ENCODE measurements at regions not wholly inside any gene's neighbourhood (a gene's known extent, or its start where the extent isn't known, plus 50 kb on each side); places are given as distances from the start of the nearest gene placed in this dataset.
"Not testable (repeated sequence)": the region's sequence is repeated elsewhere in the genome, so short reads cannot be mapped to it uniquely, and the experiment has no call there.

DNA sequence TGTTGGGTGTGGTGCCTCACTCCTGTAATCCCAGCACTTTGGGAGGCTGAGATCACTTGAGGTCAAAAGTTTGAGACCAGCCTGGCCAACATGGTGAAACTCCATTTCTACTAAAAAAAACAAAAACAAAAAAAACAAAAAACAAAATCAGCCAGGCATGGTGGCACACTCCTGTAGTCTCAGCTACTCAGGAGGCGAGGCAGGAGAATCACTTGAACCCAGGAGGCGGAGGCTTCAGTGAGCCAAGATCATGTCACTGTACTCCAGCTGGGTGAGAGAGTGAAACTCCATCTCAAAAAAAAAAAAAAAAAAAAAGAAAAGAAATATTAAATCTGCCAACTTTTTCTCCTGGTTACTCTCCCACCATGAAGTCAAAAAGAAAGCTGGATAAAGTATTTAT, 107.5 kb upstream of the SYNCRIP start:
- POLR2A ChIA-PET; H3K27me3 Mint-ChIP-seq; intact Hi-C loops (cut with micrococcal nuclease); CTCF ChIA-PET; H3K9me3 Mint-ChIP-seq; H3K27ac Mint-ChIP-seq; DNase-seq; H3K4me1 Mint-ChIP-seq (ENCODE audit: low read depth); H3K36me3 Mint-ChIP-seq; H3K4me3 Mint-ChIP-seq: not testable (repeated sequence)

DNA sequence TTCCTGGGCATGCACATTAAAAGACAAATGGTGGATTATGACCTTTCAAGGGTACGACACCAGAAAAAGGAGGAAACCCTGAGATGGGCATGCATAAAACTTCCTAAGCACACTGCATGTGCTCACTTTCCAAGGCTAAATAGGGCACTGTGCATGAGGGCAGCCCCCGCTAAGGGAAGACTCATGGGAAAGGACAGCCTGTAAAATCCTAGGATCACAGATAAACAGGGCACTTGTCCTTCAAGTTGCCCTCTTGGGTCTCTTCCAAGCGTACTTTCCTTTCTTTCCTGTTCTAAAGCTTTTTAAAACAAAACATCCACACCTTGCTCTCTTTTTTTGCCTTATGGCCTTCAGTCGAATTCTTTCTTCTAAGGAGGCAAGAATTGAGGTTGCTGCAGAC, 106.5 kb upstream of the SYNCRIP start:
- peaks cover 9% of the 10 kb centered on the region for H3K27me3 Mint-ChIP-seq
- intact Hi-C loops (cut with micrococcal nuclease): no loop called here
- H3K4me3 Mint-ChIP-seq: no peak overlapping the region
- ChIA-PET POLR2A (no interaction called here), CTCF (no interaction called here)
- no peak overlapping the region for H3K27ac Mint-ChIP-seq
- H3K36me3 Mint-ChIP-seq: no peaks in the 10 kb centered on the region
- H3K9me3 Mint-ChIP-seq: no peaks in the 10 kb centered on the region
- H3K4me1 Mint-ChIP-seq (ENCODE audit: low read depth): no peaks in the 10 kb centered on the region
- DNase-seq: no peak

DNA sequence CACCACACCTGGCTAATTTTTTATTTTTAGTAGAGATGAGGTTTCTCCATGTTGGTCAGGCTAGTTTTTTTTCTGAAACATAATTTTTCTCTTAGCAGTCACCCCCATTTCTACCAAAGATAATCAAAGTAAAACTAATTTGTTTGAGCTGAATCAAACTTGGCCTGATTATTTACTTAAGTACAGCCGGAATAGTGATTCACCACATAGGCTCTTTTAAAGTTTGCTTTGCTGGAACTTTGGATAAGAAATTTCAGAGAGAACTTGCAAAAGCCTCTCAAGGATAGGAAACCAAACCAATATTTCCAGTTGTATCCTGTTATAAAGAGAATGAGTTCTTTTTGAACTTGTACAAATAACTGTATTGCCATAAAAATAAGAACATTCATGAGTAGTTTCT, 105.0 kb upstream of the SYNCRIP start:
- no peak overlapping the region for H3K4me3 Mint-ChIP-seq
- ChIA-PET CTCF (no interaction called here), POLR2A (no interaction called here)
- peaks cover 9% of the 10 kb centered on the region for H3K27me3 Mint-ChIP-seq
- H3K27ac Mint-ChIP-seq: no peak overlapping the region
- intact Hi-C loops (cut with micrococcal nuclease): no loop called here
- no peaks in the 10 kb centered on the region for H3K9me3 Mint-ChIP-seq
- no peaks in the 10 kb centered on the region for H3K36me3 Mint-ChIP-seq
- H3K4me1 Mint-ChIP-seq (ENCODE audit: low read depth): no peaks in the 10 kb centered on the region
- no peak for DNase-seq

DNA sequence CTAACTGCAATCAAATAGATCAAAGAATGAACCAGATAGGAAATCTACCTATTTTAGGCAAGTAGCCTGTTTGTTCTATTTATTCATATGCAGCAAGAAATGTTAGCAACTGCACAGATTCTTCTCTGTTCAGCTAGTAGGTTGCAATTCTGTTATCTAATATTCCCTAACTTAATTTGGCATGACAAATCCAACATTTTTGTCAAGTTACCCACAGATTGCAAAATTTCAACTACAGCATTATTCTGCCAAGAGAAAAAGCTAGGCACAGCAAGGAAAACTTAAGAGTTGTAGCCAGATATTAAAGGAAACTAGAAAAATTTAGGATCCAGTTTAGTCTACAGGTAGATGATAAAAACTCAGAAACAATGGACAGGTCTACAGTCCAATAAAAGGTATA, 104.4 kb upstream of the SYNCRIP start:
- H3K4me3 Mint-ChIP-seq: no peak overlapping the region
- H3K4me1 Mint-ChIP-seq (ENCODE audit: low read depth): no peaks in the 10 kb centered on the region
- ChIA-PET POLR2A (no interaction called here), CTCF (no interaction called here)
- H3K9me3 Mint-ChIP-seq: no peaks in the 10 kb centered on the region
- H3K27ac Mint-ChIP-seq: no peak overlapping the region
- peaks cover 9% of the 10 kb centered on the region for H3K27me3 Mint-ChIP-seq
- intact Hi-C loops (cut with micrococcal nuclease): no loop called here
- H3K36me3 Mint-ChIP-seq: no peaks in the 10 kb centered on the region
- DNase-seq: no peak

DNA sequence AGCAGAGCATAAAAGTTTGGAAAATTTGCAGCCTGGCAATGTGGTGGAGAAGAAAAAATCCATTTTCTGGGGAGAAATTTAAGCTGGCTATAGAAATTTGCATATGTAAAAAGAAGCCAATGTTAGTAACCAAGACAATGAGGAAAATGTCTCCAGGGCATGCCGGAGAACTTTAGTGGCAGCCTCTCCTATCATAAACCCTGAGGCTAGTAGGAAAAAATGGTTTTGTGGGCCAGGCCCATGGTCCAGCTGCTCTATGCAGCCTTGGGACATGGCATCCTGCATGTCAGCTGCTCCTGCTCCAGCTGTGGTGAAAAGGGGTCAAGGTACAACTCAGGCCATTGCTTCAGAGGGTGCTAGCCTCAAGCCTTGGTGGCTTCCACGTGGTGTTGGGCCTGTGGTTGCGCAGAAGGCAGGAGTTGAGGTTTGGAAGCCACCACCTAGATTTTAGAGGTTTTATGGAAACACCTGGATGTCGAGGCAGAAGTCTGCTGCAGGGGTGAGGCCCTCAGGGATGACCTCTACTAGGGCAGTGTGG, 101.8 kb upstream of the SYNCRIP start:
- ChIA-PET POLR2A (no interaction called here), CTCF (no interaction called here)
- Mint-ChIP-seq H3K27ac (no peak overlapping the region), H3K36me3 (no peaks in the 10 kb centered on the region), H3K9me3 (no peaks in the 10 kb centered on the region), H3K4me1 (ENCODE audit: low read depth) (no peaks in the 10 kb centered on the region), H3K27me3 (peaks cover 3% of the 10 kb centered on the region), H3K4me3 (no peak overlapping the region)
- intact Hi-C loops (cut with micrococcal nuclease): no loop called here
- DNase-seq: no peak

DNA sequence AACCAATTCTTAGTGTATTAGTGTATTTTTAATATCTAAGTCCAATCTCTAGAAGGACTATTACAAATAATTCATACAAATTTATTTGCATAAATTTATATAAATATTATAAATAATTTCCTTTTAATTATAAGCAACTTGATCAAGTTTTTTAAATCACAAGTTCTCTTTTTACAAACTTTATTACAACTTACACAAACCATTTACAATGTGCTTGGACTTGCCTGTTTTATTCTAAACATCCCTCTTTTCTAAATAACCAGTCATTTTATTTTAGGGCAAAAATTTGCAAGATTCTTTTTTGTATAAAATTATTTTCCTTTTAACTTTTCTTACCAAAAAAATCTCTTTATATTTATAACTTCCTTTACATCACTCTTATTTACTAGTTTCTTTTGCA, 83.5 kb upstream of the SYNCRIP start:
- no peaks in the 10 kb centered on the region for H3K4me1 Mint-ChIP-seq (ENCODE audit: low read depth)
- no peak overlapping the region for H3K27ac Mint-ChIP-seq
- intact Hi-C loops (cut with micrococcal nuclease): no loop called here
- no peak for DNase-seq
- no peaks in the 10 kb centered on the region for H3K27me3 Mint-ChIP-seq
- H3K4me3 Mint-ChIP-seq: no peak overlapping the region
- no peaks in the 10 kb centered on the region for H3K36me3 Mint-ChIP-seq
- CTCF ChIA-PET: no interaction called here
- no peaks in the 10 kb centered on the region for H3K9me3 Mint-ChIP-seq
- POLR2A ChIA-PET: no interaction called here

DNA sequence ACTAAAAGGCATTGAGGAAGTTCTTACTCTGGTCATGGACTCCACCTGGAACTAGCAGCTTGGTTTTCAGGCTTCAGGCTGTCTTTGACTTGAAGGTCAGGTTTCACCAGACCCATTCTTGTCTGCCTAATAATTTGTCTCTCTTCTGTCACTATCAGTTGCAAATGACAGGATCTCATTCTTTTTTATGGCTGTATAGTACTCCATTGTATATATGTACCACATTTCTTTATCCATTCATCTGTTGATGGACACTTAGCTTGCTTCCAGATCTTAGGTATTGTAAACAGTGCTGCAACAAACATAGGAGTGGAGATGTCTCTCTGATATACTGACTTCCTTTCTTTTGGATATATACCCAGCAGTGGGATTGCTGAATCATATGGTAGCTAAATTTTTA, 73.1 kb upstream of the SYNCRIP start:
- POLR2A ChIA-PET: no interaction called here
- no peaks in the 10 kb centered on the region for H3K36me3 Mint-ChIP-seq
- no peak overlapping the region for H3K4me3 Mint-ChIP-seq
- DNase-seq: no peak
- peaks cover 2% of the 10 kb centered on the region for H3K4me1 Mint-ChIP-seq (ENCODE audit: low read depth)
- intact Hi-C loops (cut with micrococcal nuclease): no loop called here
- H3K27ac Mint-ChIP-seq: no peak overlapping the region
- CTCF ChIA-PET: no interaction called here
- peaks cover 4% of the 10 kb centered on the region for H3K27me3 Mint-ChIP-seq
- peaks cover 9% of the 10 kb centered on the region for H3K9me3 Mint-ChIP-seq

DNA sequence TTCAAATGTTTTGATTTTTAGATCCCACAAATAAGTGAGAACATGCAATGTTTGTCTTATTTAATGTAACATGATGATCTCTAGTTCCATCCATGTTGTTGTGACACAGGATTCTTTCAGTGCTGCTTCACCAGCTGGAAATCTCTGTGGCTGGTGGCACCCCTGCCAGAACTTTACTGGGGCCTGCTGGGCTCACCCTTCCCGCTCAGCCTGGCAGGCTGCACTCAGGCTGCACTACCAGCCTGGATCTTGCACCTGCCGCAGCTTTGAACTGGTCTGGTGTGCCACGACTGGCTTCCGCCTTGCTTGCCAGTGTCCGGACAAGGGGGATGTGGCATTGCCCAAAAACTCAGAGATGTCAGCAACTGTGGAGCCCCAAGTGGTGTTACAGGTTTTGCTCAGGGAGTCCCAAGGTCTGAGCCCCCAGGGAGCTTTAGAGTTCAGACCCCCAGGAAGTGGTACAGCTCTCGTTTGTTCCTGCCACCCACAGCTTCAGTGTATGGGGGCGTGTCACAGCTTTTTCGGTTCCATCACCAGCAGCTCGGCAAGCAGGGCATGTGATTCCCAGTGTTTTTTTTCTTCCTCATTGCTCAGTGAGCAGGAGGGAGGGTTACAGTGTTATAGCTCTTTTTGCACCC, 72.3 kb upstream of the SYNCRIP start:
- H3K4me3 Mint-ChIP-seq: no peak overlapping the region
- H3K27ac Mint-ChIP-seq: no peak overlapping the region
- peaks cover 4% of the 10 kb centered on the region for H3K27me3 Mint-ChIP-seq
- no peaks in the 10 kb centered on the region for H3K36me3 Mint-ChIP-seq
- CTCF ChIA-PET: no interaction called here
- no peaks in the 10 kb centered on the region for H3K4me1 Mint-ChIP-seq (ENCODE audit: low read depth)
- POLR2A ChIA-PET: no interaction called here
- peaks cover 14% of the 10 kb centered on the region for H3K9me3 Mint-ChIP-seq
- no peak for DNase-seq
- intact Hi-C loops (cut with micrococcal nuclease): no loop called here

DNA sequence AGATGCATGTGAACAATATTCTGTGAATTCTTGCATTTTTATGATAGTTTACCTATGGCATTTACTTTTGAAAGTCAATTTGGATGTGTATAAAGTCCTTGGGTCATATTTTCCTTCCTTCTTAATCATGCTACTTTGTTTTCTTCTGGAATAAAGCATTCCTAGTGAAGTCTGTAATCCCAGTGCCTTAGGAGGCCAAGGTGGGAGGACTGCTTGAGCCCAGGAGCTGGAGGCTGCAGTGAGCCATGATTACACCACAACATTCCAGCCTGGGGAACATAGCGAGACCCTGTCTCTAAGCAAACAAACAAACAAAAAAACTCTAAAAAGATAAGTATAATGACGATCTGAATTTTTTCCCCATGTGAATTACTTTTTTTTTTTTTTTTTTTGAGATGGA, 69.7 kb upstream of the SYNCRIP start:
- Mint-ChIP-seq H3K27ac (no peak overlapping the region), H3K9me3 (peaks cover 14% of the 10 kb centered on the region), H3K4me3 (no peak overlapping the region), H3K4me1 (ENCODE audit: low read depth) (no peaks in the 10 kb centered on the region), H3K36me3 (no peaks in the 10 kb centered on the region), H3K27me3 (peaks cover 4% of the 10 kb centered on the region)
- CTCF ChIA-PET: no interaction called here
- POLR2A ChIA-PET: no interaction called here
- intact Hi-C loops (cut with micrococcal nuclease): no loop called here
- DNase-seq: no peak

DNA sequence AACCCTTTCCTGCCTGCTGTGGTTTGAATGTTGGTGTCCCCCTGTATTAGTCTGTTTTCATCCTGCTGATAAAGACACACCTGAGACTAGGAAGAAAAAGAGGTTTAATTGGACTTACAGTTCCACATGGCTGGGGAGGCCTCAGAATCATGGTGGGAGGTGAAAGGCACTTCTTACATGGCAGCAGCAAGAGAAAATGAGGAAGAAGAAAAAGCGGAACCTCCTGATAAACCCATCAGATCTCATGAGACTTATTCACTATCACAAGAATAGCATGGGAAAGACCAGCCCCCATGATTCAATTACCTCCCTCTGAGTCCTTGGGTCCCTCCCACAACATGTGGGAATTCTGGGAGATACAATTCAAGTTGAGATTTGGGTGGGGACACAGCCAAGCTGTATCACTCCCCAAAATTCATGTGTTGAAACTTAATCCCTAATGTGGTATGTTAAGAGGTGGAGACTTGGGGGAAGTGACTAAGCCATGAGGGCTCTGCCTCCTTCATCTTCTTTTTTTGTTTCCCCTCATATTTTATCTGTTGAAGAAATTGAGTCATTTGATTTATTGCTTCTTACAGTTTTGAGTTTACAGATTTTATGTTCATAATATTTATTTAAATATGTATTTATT, 64.9 kb upstream of the SYNCRIP start:
- intact Hi-C loops (cut with micrococcal nuclease); H3K36me3 Mint-ChIP-seq; H3K4me1 Mint-ChIP-seq (ENCODE audit: low read depth); DNase-seq; H3K27me3 Mint-ChIP-seq; H3K9me3 Mint-ChIP-seq; H3K4me3 Mint-ChIP-seq; H3K27ac Mint-ChIP-seq; POLR2A ChIA-PET; CTCF ChIA-PET: not testable (repeated sequence)

DNA sequence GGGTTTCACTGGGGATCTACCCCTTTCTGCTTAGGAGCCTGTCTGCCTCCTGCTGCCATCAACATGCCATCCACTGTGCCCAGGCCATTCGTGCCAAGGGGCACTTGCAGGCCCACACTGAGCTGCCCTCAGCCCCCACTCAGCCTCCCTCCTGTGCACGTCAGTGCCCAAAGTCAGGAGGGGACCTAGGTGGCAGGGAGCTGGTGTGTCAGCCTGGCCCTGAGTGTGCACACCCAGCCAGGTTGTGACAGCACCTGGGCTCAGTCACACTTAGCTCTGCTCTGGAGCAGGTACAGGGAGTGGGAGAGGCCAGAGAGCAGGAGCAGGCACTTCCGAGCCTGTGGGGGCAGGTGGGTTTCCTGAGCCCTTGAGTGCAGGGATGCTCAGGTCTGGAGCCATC, 63.6 kb upstream of the SYNCRIP start:
- Mint-ChIP-seq H3K4me1 (ENCODE audit: low read depth) (no peaks in the 10 kb centered on the region), H3K27me3 (no peaks in the 10 kb centered on the region), H3K9me3 (peaks cover 4% of the 10 kb centered on the region), H3K4me3 (no peak overlapping the region), H3K36me3 (no peaks in the 10 kb centered on the region), H3K27ac (no peak overlapping the region)
- ChIA-PET POLR2A (no interaction called here), CTCF (no interaction called here)
- DNase-seq: no peak
- intact Hi-C loops (cut with micrococcal nuclease): no loop called here

DNA sequence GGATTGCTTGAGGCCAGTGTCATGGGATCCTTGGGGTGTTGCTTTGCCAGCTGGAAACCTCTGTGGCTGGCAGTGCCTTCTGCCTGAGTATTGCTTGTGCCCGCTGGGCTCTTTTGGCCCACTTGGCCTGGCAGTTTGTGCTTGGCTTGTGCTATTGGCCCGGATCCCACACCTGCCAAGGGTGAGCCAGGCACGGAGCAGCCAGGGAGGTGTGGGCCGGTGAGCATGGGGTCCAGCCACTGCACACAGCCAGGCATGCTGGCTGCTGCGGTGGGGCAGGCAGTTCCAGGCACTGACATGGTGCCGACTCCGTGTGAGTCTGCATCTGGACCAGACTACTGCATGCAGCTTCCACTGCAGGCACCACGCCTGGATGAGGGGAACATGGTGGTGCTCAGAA, 62.5 kb upstream of the SYNCRIP start:
- H3K27ac Mint-ChIP-seq: no peak overlapping the region
- no peaks in the 10 kb centered on the region for H3K27me3 Mint-ChIP-seq
- DNase-seq: no peak
- intact Hi-C loops (cut with micrococcal nuclease): no loop called here
- H3K36me3 Mint-ChIP-seq: no peaks in the 10 kb centered on the region
- POLR2A ChIA-PET: no interaction called here
- CTCF ChIA-PET: no interaction called here
- no peak overlapping the region for H3K4me3 Mint-ChIP-seq
- H3K4me1 Mint-ChIP-seq (ENCODE audit: low read depth): no peaks in the 10 kb centered on the region
- peaks cover under 1% of the 10 kb centered on the region for H3K9me3 Mint-ChIP-seq

DNA sequence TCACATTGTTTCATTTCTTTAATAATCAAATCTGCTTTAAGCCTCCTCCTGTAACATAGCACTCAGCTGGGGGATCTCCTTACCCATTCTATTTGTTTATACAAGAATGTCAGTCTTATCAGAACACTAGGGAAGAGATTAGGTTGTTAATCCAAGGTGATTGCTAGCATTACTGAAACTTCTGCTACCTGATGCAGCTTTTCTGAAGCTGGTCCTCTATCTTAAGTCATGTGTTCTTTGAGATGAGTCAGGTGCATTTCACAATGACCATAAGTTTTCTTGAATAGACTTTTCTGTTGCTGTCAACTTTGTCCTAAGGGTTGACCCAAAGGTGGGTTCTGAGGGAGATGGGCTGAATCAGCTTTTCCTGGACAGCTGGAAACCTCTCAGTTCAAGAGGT, 60.7 kb upstream of the SYNCRIP start:
- H3K4me3 Mint-ChIP-seq: no peak overlapping the region
- no peak for DNase-seq
- POLR2A ChIA-PET: no interaction called here
- intact Hi-C loops (cut with micrococcal nuclease): no loop called here
- CTCF ChIA-PET: no interaction called here
- H3K9me3 Mint-ChIP-seq: peaks cover 8% of the 10 kb centered on the region
- H3K4me1 Mint-ChIP-seq (ENCODE audit: low read depth): no peaks in the 10 kb centered on the region
- no peak overlapping the region for H3K27ac Mint-ChIP-seq
- peaks cover 1% of the 10 kb centered on the region for H3K27me3 Mint-ChIP-seq
- H3K36me3 Mint-ChIP-seq: peaks cover 4% of the 10 kb centered on the region
